NB4 (cell line): ENCODE measurements at regions not wholly inside any gene's neighbourhood (a gene's known extent, or its start where the extent isn't known, plus 50 kb on each side); places are given as distances from the start of the nearest gene placed in this dataset.

Experiments
- CTCF ChIP-seq: IDR thresholded peaks from one replicate; pipeline ENCODE4 v1.5.1; 2012; ENCODE audit warnings: low read depth, low read length
- MYC ChIP-seq: IDR thresholded peaks from 2 replicates; pipeline ENCODE4 v1.6.1; 2011; ENCODE audit warnings: low read depth, low read length
- POLR2A ChIP-seq: IDR thresholded peaks from 2 replicates; pipeline ENCODE4 v1.6.1; 2011; ENCODE audit warnings: mild to moderate bottlenecking; ENCODE audit not compliant: insufficient read length; ENCODE audit errors: extremely low read depth
- TF ChIP-seq, protein P1 (sequence below): IDR thresholded peaks from 2 replicates; pipeline ENCODE4 v1.6.1; 2011; ENCODE audit warnings: low read depth, low read length

GRCh38 chr3:194235160-194235559, 99.2 kb downstream of the HES1 start:
- TF ChIP-seq POLR2A (no peak), CTCF (no peak), MYC (no peak)
- TF ChIP-seq, protein P1, sequence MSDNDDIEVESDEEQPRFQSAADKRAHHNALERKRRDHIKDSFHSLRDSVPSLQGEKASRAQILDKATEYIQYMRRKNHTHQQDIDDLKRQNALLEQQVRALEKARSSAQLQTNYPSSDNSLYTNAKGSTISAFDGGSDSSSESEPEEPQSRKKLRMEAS = no peak
